ENCODE measurements at regions not wholly inside any gene's neighbourhood (a gene's known extent, or its start where the extent isn't known, plus 50 kb on each side); places are given as distances from the start of the nearest gene placed in this dataset.

DNA sequence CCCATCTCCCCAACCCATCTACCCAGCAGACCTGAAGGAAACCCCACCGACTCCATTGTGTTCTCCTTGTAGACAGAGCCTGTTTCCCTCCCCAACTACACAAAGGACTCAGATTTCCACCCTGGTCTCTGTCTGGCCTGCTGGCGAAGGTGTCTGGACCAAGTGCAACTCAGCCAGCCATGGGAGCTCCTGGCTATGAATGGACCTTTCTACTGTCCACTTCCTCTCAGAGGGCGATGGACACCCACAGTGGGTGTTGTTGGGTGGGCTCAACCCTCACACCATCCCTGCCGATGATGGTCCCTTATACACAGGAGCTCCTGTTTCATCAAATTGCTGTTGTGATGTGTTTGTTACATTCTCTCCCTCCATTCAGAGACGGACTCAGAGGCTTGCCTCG lies 112.5 kb upstream of the PHACTR3 start:
- no peaks in the 10 kb centered on the region for H3K36me3 ChIP-seq (ENCODE audit: control insufficient read depth, insufficient read depth, low read length)
- Mint-ChIP-seq H3K27me3 (ENCODE audit: low read depth in 2 of 2) (peaks cover 0 to 2% of the 10 kb centered on the region in 2 donors), H3K9me3 (no peaks in the 10 kb centered on the region), H3K4me3 (no peak overlapping the region), H3K27ac (no peak overlapping the region), H3K36me3 (no peaks in the 10 kb centered on the region), H3K4me1 (no peaks in the 10 kb centered on the region)
- H3K27ac ChIP-seq (ENCODE audit: low read length) = no peak overlapping the region
- H3K27me3 ChIP-seq (ENCODE audit: control insufficient read depth, insufficient read depth, low read length) = peaks cover 2% of the 10 kb centered on the region
- no peaks in the 10 kb centered on the region for H3K4me1 ChIP-seq (ENCODE audit: control insufficient read depth, insufficient read depth, low read length)
- ATAC-seq (no peak), DNase-seq (no peak)
- H3K4me3 ChIP-seq (ENCODE audit: low read length) = no peak overlapping the region
- intact Hi-C loops (cut with micrococcal nuclease) = no loop called here
- 75% methylated on average over 2 of the region's 6 CpGs for WGBS (ENCODE audit: insufficient coverage)
- no peaks in the 10 kb centered on the region for H3K9me3 ChIP-seq (ENCODE audit: control insufficient read depth, insufficient read depth, low read length)
- TF ChIP-seq, protein P1, sequence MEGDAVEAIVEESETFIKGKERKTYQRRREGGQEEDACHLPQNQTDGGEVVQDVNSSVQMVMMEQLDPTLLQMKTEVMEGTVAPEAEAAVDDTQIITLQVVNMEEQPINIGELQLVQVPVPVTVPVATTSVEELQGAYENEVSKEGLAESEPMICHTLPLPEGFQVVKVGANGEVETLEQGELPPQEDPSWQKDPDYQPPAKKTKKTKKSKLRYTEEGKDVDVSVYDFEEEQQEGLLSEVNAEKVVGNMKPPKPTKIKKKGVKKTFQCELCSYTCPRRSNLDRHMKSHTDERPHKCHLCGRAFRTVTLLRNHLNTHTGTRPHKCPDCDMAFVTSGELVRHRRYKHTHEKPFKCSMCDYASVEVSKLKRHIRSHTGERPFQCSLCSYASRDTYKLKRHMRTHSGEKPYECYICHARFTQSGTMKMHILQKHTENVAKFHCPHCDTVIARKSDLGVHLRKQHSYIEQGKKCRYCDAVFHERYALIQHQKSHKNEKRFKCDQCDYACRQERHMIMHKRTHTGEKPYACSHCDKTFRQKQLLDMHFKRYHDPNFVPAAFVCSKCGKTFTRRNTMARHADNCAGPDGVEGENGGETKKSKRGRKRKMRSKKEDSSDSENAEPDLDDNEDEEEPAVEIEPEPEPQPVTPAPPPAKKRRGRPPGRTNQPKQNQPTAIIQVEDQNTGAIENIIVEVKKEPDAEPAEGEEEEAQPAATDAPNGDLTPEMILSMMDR (IDR thresholded peaks at IDR 0.05) = no peak

DNA sequence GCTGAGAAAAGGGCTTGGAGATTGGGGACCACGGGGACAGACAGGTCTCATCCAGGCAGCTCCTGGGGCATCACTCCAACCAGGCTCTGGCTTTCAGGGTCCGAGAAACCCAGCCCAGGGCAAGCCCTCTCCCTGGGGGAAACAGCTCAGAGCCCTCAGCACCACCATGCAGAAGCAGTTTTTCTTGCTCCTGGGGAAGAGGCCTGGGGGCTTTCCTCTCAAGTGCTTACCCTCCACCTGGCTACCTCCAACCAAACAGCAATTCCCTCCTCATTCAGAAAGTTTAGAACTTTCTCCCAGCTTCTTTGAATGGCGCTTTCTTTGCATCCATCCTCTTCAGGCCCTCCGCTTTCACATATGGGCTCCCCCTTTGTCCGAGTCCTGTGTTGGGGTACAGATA lies 110.4 kb upstream of the PHACTR3 start:
- Mint-ChIP-seq H3K36me3 (no peaks in the 10 kb centered on the region), H3K4me3 (no peak overlapping the region), H3K27ac (no peak overlapping the region), H3K27me3 (ENCODE audit: low read depth in 2 of 2) (peaks cover 5 to 9% of the 10 kb centered on the region in 2 donors), H3K9me3 (no peaks in the 10 kb centered on the region), H3K4me1 (no peaks in the 10 kb centered on the region)
- no peaks in the 10 kb centered on the region for H3K4me1 ChIP-seq (ENCODE audit: control insufficient read depth, insufficient read depth, low read length)
- H3K27ac ChIP-seq (ENCODE audit: low read length) = no peak overlapping the region
- H3K4me3 ChIP-seq (ENCODE audit: low read length) = no peak overlapping the region
- ATAC-seq = no peak
- H3K36me3 ChIP-seq (ENCODE audit: control insufficient read depth, insufficient read depth, low read length) = no peaks in the 10 kb centered on the region
- no peaks in the 10 kb centered on the region for H3K9me3 ChIP-seq (ENCODE audit: control insufficient read depth, insufficient read depth, low read length)
- DNase-seq = no peak
- TF ChIP-seq, protein P1 (IDR thresholded peaks at IDR 0.05) = no peak
- H3K27me3 ChIP-seq (ENCODE audit: control insufficient read depth, insufficient read depth, low read length) = peaks cover 2% of the 10 kb centered on the region
- intact Hi-C loops (cut with micrococcal nuclease) = no loop called here
- WGBS (ENCODE audit: insufficient coverage) = 87% methylated on average over 5 of the region's 5 CpGs

DNA sequence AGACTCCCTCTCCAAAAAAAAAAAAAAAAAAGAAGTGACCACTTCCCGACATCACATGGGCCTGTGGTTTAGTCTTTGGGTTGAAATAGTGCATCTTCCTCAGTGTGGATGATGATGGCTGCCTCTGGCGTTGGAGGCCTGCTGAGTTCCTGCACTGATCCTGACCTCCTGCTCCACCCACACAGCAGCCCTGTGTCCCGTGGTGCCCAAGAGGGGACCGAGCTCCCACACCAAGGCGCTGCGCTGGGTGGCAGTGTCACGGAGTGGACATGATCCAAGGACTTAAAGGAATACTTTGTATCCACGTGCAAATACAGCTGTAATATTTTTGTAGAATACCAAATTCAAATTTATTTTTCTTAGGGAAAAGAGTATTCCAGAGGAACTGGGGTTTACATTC lies 109.2 kb upstream of the PHACTR3 start:
- no peaks in the 10 kb centered on the region for H3K9me3 ChIP-seq (ENCODE audit: control insufficient read depth, insufficient read depth, low read length)
- no peak overlapping the region for H3K27ac ChIP-seq (ENCODE audit: low read length)
- DNase-seq (no peak), ATAC-seq (no peak)
- Mint-ChIP-seq H3K9me3 (no peaks in the 10 kb centered on the region), H3K4me1 (no peaks in the 10 kb centered on the region), H3K36me3 (no peaks in the 10 kb centered on the region), H3K27ac (no peak overlapping the region), H3K27me3 (ENCODE audit: low read depth in 2 of 2) (peaks cover 5 to 21% of the 10 kb centered on the region in 2 donors), H3K4me3 (no peak overlapping the region)
- H3K4me1 ChIP-seq (ENCODE audit: control insufficient read depth, insufficient read depth, low read length) = no peaks in the 10 kb centered on the region
- WGBS (ENCODE audit: insufficient coverage) = 79% methylated on average over 6 of the region's 8 CpGs
- TF ChIP-seq, protein P1 (IDR thresholded peaks at IDR 0.05) = no peak
- H3K36me3 ChIP-seq (ENCODE audit: control insufficient read depth, insufficient read depth, low read length) = no peaks in the 10 kb centered on the region
- peaks cover 2% of the 10 kb centered on the region for H3K27me3 ChIP-seq (ENCODE audit: control insufficient read depth, insufficient read depth, low read length)
- intact Hi-C loops (cut with micrococcal nuclease) = loop anchor here (5.0 kb wide), 1 partner anchor 438 kb away; no protein-coding TSS in a partner anchor
- H3K4me3 ChIP-seq (ENCODE audit: low read length) = no peak overlapping the region

GRCh38 chr20:59495894-59496510 lies 108.3 kb upstream of the PHACTR3 start:
- Histone ChIP-seq H3K27ac (ENCODE audit: low read length) (no peak overlapping the region), H3K27me3 (ENCODE audit: control insufficient read depth, insufficient read depth, low read length) (peaks cover 2% of the 10 kb centered on the region), H3K4me1 (ENCODE audit: control insufficient read depth, insufficient read depth, low read length) (no peaks in the 10 kb centered on the region), H3K4me3 (ENCODE audit: low read length) (no peak overlapping the region), H3K9me3 (ENCODE audit: control insufficient read depth, insufficient read depth, low read length) (no peaks in the 10 kb centered on the region), H3K36me3 (ENCODE audit: control insufficient read depth, insufficient read depth, low read length) (no peaks in the 10 kb centered on the region)
- WGBS (ENCODE audit: insufficient coverage) = 11% methylated on average over 12 of the region's 12 CpGs
- Mint-ChIP-seq H3K36me3 (no peaks in the 10 kb centered on the region), H3K27me3 (ENCODE audit: low read depth in 2 of 2) (peaks cover 10 to 28% of the 10 kb centered on the region in 2 donors), H3K27ac (no peak overlapping the region), H3K9me3 (no peaks in the 10 kb centered on the region), H3K4me3 (no peak overlapping the region), H3K4me1 (no peaks in the 10 kb centered on the region)
- ATAC-seq (peak; percentile 30 to 74 (median 47)), DNase-seq (peak; percentile 58 to 78)
- intact Hi-C loops (cut with micrococcal nuclease) = loop anchor here (1.0 to 5.0 kb wide), 3 partner anchors 439 to 631 kb away; no protein-coding TSS in a partner anchor
- TF ChIP-seq, protein P1 (IDR thresholded peaks at IDR 0.05) = peak; percentile 93

Measured in natural killer cell (primary cell).